ENCODE measurements at regions not wholly inside any gene's neighbourhood (a gene's known extent, or its start where the extent isn't known, plus 50 kb on each side); places are given as distances from the start of the nearest gene placed in this dataset.

- TF ChIP-seq, protein P1, sequence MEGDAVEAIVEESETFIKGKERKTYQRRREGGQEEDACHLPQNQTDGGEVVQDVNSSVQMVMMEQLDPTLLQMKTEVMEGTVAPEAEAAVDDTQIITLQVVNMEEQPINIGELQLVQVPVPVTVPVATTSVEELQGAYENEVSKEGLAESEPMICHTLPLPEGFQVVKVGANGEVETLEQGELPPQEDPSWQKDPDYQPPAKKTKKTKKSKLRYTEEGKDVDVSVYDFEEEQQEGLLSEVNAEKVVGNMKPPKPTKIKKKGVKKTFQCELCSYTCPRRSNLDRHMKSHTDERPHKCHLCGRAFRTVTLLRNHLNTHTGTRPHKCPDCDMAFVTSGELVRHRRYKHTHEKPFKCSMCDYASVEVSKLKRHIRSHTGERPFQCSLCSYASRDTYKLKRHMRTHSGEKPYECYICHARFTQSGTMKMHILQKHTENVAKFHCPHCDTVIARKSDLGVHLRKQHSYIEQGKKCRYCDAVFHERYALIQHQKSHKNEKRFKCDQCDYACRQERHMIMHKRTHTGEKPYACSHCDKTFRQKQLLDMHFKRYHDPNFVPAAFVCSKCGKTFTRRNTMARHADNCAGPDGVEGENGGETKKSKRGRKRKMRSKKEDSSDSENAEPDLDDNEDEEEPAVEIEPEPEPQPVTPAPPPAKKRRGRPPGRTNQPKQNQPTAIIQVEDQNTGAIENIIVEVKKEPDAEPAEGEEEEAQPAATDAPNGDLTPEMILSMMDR (IDR thresholded peaks at IDR 0.05): no peak
- no peak for TF ChIP-seq EZH2 (IDR thresholded peaks at IDR 0.05; ENCODE audit: borderline replicate concordance, insufficient read depth, low read depth, low read length, poor library complexity, severe bottlenecking)
Observed at GRCh38 chr9:109861918-109862317, 81.9 kb downstream of the PALM2AKAP2 start.

All from B cell (primary cell).